C4-2B (cell line): ENCODE measurements at regions not wholly inside any gene's neighbourhood (a gene's known extent, or its start where the extent isn't known, plus 50 kb on each side); places are given as distances from the start of the nearest gene placed in this dataset.
"Not testable (repeated sequence)": the region's sequence is repeated elsewhere in the genome, so short reads cannot be mapped to it uniquely, and the experiment has no call there.

Source experiments
- CTCF ChIP-seq: fragments of 450-650 bp; conservative IDR thresholded peaks from 2 replicates; pipeline ENCODE4 v1.5.1; 2017; ENCODE audit warnings: mild to moderate bottlenecking
- ZFX ChIP-seq: fragments of 450-650 bp; IDR thresholded peaks from 2 replicates; pipeline ENCODE4 v1.6.1; 2017

DNA sequence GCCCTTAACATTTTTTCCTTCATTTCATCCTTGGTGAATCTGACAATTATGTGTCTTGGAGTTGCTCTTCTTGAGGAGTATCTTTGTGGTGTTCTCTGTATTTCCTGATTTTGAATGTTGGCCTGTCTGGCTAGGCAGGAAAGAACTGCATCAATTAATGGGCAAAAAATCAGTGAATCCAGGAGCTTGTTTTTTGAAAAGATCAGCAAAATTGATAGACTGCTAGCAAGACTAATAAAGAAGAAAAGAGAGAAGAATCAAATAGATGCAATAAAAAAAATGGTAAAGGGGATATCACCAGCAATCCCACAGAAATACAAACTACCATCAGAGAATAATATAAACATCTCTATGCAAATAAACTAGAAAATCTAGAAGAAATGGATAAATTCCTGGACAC is 70.4 kb upstream of the FBXO11 start:
- not testable (repeated sequence) for TF ChIP-seq ZFX, CTCF
